ENCODE measurements at regions not wholly inside any gene's neighbourhood (a gene's known extent, or its start where the extent isn't known, plus 50 kb on each side); places are given as distances from the start of the nearest gene placed in this dataset.

DNA sequence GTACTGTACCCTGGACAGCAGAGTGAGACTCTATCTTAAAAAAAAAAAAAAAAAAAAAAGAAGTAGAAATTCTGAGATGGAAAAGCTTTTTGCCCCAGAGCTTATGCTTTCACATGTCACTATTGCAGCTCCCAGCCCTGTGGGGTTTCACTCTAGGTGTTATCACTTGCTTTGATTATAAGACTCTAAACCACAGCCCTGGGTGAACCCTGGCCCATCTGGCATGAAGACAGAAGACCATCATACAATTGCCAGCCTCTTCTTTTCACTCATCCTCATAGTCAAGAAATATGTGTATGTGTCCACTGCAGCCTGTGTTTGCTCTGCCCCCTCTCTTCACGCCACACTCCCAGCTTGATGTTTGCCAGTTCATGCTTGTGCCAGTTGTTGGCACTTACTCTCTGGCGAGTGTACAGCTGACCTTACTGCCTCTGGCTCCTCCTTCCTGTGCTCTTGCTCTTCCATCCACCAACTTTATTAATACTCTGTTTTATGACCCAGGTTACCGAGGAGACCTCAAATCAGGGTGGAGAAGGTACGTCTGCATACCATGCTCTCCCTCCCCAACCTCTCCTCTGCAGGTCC lies 136.7 kb upstream of the NCK2 start:
- TF ChIP-seq EZH2 (IDR thresholded peaks at IDR 0.05; ENCODE audit: low read length, unreplicated experiment) (no peak), EZH2phosphoT487 (IDR thresholded peaks at IDR 0.05; ENCODE audit: borderline replicate concordance, low read length) (no peak)
- TF ChIP-seq, protein P1, sequence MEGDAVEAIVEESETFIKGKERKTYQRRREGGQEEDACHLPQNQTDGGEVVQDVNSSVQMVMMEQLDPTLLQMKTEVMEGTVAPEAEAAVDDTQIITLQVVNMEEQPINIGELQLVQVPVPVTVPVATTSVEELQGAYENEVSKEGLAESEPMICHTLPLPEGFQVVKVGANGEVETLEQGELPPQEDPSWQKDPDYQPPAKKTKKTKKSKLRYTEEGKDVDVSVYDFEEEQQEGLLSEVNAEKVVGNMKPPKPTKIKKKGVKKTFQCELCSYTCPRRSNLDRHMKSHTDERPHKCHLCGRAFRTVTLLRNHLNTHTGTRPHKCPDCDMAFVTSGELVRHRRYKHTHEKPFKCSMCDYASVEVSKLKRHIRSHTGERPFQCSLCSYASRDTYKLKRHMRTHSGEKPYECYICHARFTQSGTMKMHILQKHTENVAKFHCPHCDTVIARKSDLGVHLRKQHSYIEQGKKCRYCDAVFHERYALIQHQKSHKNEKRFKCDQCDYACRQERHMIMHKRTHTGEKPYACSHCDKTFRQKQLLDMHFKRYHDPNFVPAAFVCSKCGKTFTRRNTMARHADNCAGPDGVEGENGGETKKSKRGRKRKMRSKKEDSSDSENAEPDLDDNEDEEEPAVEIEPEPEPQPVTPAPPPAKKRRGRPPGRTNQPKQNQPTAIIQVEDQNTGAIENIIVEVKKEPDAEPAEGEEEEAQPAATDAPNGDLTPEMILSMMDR (conservative IDR thresholded peaks at IDR 0.05; ENCODE audit: low read depth, low read length) = no peak

Measured in PC-3 (cell line).